Endothelial cell of umbilical vein (primary cell): ENCODE measurements at regions not wholly inside any gene's neighbourhood (a gene's known extent, or its start where the extent isn't known, plus 50 kb on each side); places are given as distances from the start of the nearest gene placed in this dataset.

Experiments used
- BruUV-seq: library from RNA; stranded (reverse); fragments of 400-500 nt; replicated peaks from 2 replicates; lab custom pipeline; 2021; lab: Mats Ljungman, UMichigan
- CTCF ChIA-PET: fragments of 300-600, 350-600 bp; sonication (Branson Sonifier 250); formaldehyde crosslinking; loops from one replicate; lab custom pipeline; 2021; ENCODE audit warnings: antibody characterized with exemption, inconsistent platforms; lab: Charles Lee
- POLR2A ChIA-PET: fragments of 300-600, 350-600 bp; sonication (Branson Sonifier 250); formaldehyde crosslinking; loops from one replicate; lab custom pipeline; 2021; ENCODE audit warnings: antibody characterized with exemption, inconsistent platforms; lab: Charles Lee
- DNase-seq: peaks from one replicate; pipeline ENCODE4 v3.0.0-alpha.2; 2011; ENCODE audit warnings: low read depth, low spot score
- FAIRE-seq: peaks from 2 replicates; lab custom pipeline; 2011; peaks lifted over from hg19 to GRCh38; lab: Jason Lieb, UNC
- H2AFZ ChIP-seq: 2 replicates; pipeline ENCODE4 v1.6.0; 2012; ENCODE audit warnings: low read depth, low read length, control low read depth, inconsistent platforms
- H3K27ac ChIP-seq: 2 replicates; pipeline ENCODE4 v1.5.1; 2011; ENCODE audit warnings: low read depth, mild to moderate bottlenecking, control low read depth, low read length, moderate library complexity; ENCODE audit not compliant: insufficient read depth
- H3K27me3 ChIP-seq, 2 experiments: 2 replicates each; pipeline versions ENCODE4 v1.6.0 to v1.6.1; 2011; ENCODE audit warnings: low read length in 2 of 2, mixed read lengths in 1 of 2; ENCODE audit not compliant: control insufficient read depth in 2 of 2, insufficient read depth in 2 of 2
- H3K36me3 ChIP-seq, 2 experiments: 2 replicates in 1 of 2; 3 replicates in 1 of 2; pipeline ENCODE4 v1.5.1; 2011; ENCODE audit warnings: low read length in 2 of 2, mild to moderate bottlenecking in 1 of 2, moderate library complexity in 1 of 2; ENCODE audit not compliant: control insufficient read depth in 2 of 2, insufficient read depth in 2 of 2; ENCODE audit errors: extremely low read depth in 1 of 2
- H3K4me1 ChIP-seq: 3 replicates; pipeline ENCODE4 v1.5.1; 2011; ENCODE audit warnings: mild to moderate bottlenecking, low read length; ENCODE audit not compliant: control insufficient read depth, insufficient read depth; ENCODE audit errors: extremely low read depth
- H3K4me2 ChIP-seq: 2 replicates; pipeline ENCODE4 v1.6.1; 2011; ENCODE audit warnings: low read length, control low read depth, mixed read lengths; ENCODE audit not compliant: insufficient read depth
- H3K4me3 ChIP-seq, 3 experiments: fragments of 200-600 bp in 1 of 3; sonication (generic), shearing (Covaris generic) in 1 of 3; replicated peaks in 1 of 3; 2 replicates each; pipeline ENCODE4 v1.5.1; 2011 to 2016; ENCODE audit warnings: control low read depth in 3 of 3, low read length in 3 of 3, mild to moderate bottlenecking in 2 of 3, inconsistent platforms in 1 of 3, low read depth in 1 of 3, moderate library complexity in 1 of 3; ENCODE audit not compliant: insufficient read depth in 1 of 3
- H3K79me2 ChIP-seq: 2 replicates; pipeline ENCODE4 v1.6.0; 2012; ENCODE audit warnings: low read length, inconsistent platforms; ENCODE audit not compliant: control insufficient read depth, insufficient read depth
- H3K9ac ChIP-seq: replicated peaks from 2 replicates; pipeline ENCODE3; 2011; ENCODE audit warnings: low read length, control low read depth; ENCODE audit not compliant: insufficient read depth; ENCODE audit errors: extremely low read depth
- H3K9me1 ChIP-seq: replicated peaks from 3 replicates; pipeline ENCODE4 v1.6.0; 2011; ENCODE audit warnings: mild to moderate bottlenecking, low read length; ENCODE audit not compliant: control insufficient read depth, insufficient read depth; ENCODE audit errors: extremely low read depth
- H3K9me3 ChIP-seq: replicated peaks from 2 replicates; pipeline ENCODE4 v1.5.1; 2012; ENCODE audit warnings: low read length, inconsistent platforms; ENCODE audit not compliant: control insufficient read depth, insufficient read depth
- H4K20me1 ChIP-seq: replicated peaks from 2 replicates; pipeline ENCODE3; 2011; ENCODE audit warnings: mild to moderate bottlenecking, low read length; ENCODE audit not compliant: control insufficient read depth, insufficient read depth; ENCODE audit errors: extremely low read depth
- CTCF ChIP-seq, 2 donors: IDR thresholded peaks; 1 replicate in 1 of 2; 2 replicates in 1 of 2; pipeline ENCODE4 v1.5.1; 2011; ENCODE audit warnings: low read length in 2 of 2, mild to moderate bottlenecking in 2 of 2, moderate library complexity in 2 of 2, control low read depth in 1 of 2, inconsistent platforms in 1 of 2, low read depth in 1 of 2; ENCODE audit not compliant: insufficient read depth in 1 of 2; ENCODE audit errors: extremely low read depth in 1 of 2
- EZH2 ChIP-seq: IDR thresholded peaks from 2 replicates; pipeline ENCODE4 v1.6.1; 2012; ENCODE audit warnings: borderline replicate concordance, low read depth, mild to moderate bottlenecking, moderate library complexity, low read length, inconsistent platforms; ENCODE audit not compliant: severe bottlenecking
- FOS ChIP-seq: IDR thresholded peaks from 2 replicates; pipeline ENCODE4 v1.6.1; 2011; ENCODE audit warnings: mild to moderate bottlenecking, low read length, moderate library complexity, borderline replicate concordance; ENCODE audit not compliant: insufficient read depth
- GATA2 ChIP-seq: IDR thresholded peaks from 2 replicates; pipeline ENCODE4 v1.7.0; 2011; ENCODE audit warnings: low read depth, mild to moderate bottlenecking, moderate library complexity, mixed read lengths, low read length; ENCODE audit not compliant: insufficient read length, insufficient read depth
- JUN ChIP-seq: IDR thresholded peaks from 2 replicates; pipeline ENCODE4 v1.6.1; 2011; ENCODE audit warnings: borderline replicate concordance, low read depth; ENCODE audit not compliant: insufficient read length, insufficient read depth
- MAX ChIP-seq: IDR thresholded peaks from 2 replicates; pipeline ENCODE4 v1.6.1; 2011; ENCODE audit not compliant: insufficient read depth, insufficient read length
- MYC ChIP-seq: IDR thresholded peaks from one replicate; pipeline ENCODE4 v1.6.1; 2011; ENCODE audit warnings: mild to moderate bottlenecking, low read depth, low read length
- POLR2A ChIP-seq: IDR thresholded peaks from 2 replicates; pipeline ENCODE4 v1.6.1; 2012; ENCODE audit warnings: low read depth, mild to moderate bottlenecking, control low read depth, low read length
- POLR2AphosphoS5 ChIP-seq: IDR thresholded peaks from 2 replicates; pipeline ENCODE4 v1.6.1; 2012; ENCODE audit warnings: low read depth, mild to moderate bottlenecking, control low read depth, low read length, moderate library complexity; ENCODE audit not compliant: insufficient read depth
- dilution Hi-C: fragments of 300-500 bp; cut with MboI; formaldehyde crosslinking; loops from one replicate; pipeline ENCODE4 v1.15.0; 2019; ENCODE audit warnings: low sequenced_read_pairs; ENCODE audit not compliant: extremely low pct_ligation_motif_present
- intact Hi-C: fragments of 100-400 bp; cut with micrococcal nuclease; formaldehyde crosslinking; loops from one replicate; pipeline ENCODE4 v1.10.0; 2022

- no peaks in the 10 kb centered on the region for H3K27me3 ChIP-seq
- H3K4me1 ChIP-seq = peaks cover 3% of the 10 kb centered on the region
- no peaks in the 10 kb centered on the region for H3K9me3 ChIP-seq
- H3K4me2 ChIP-seq = no peak overlapping the region
- H3K36me3 ChIP-seq = no peaks in the 10 kb centered on the region
- no peaks in the 10 kb centered on the region for H4K20me1 ChIP-seq
- FAIRE-seq (no peak), DNase-seq (no peak)
- ChIA-PET POLR2A (no interaction called here), CTCF (interaction anchor here (1.4 to 2.5 kb wide), 2 partner anchors 10 to 13 kb away, joined by 3 to 7 read pairs; no protein-coding TSS in a partner anchor)
- no peak overlapping the region for H3K27ac ChIP-seq
- H3K9ac ChIP-seq = no peak overlapping the region
- no peaks in the 10 kb centered on the region for H3K79me2 ChIP-seq
- intact Hi-C loops (no loop called here), dilution Hi-C loops (no loop called here)
- no peak overlapping the region for H3K4me3 ChIP-seq
- TF ChIP-seq EZH2 = no peak
- TF ChIP-seq POLR2A = no peak
- no peak for TF ChIP-seq MYC
- no peak for TF ChIP-seq CTCF (IDR thresholded peaks at IDR 0.05; ENCODE audit: extremely low read depth in 1 of 2, insufficient read depth in 1 of 2, low read depth in 1 of 2, low read length in 2 of 2)
- no peak for TF ChIP-seq FOS
- TF ChIP-seq POLR2AphosphoS5 = no peak
- TF ChIP-seq GATA2 = no peak
- no peak for TF ChIP-seq MAX
- TF ChIP-seq JUN = no peak
- no peak overlapping the region for H2AFZ ChIP-seq
- no peaks in the 10 kb centered on the region for H3K9me1 ChIP-seq
- no TSS peak for BruUV-seq
Measured at GRCh38 chr5:143496943-143497342, 93.5 kb upstream of the NR3C1 start.
